Esophagus (tissue), 2 donors: ENCODE measurements at regions not wholly inside any gene's neighbourhood (a gene's known extent, or its start where the extent isn't known, plus 50 kb on each side); places are given as distances from the start of the nearest gene placed in this dataset.

Experiments used
- H3K27ac ChIP-seq, 2 donors: one replicate each; pipeline ENCODE4 v1.5.1; 2013; ENCODE audit warnings: low read depth in 2 of 2, mild to moderate bottlenecking in 2 of 2, inconsistent platforms in 1 of 2, low read length in 1 of 2, moderate library complexity in 1 of 2
- H3K27me3 ChIP-seq, 2 donors: one replicate each; pipeline ENCODE4 v1.6.1; 2013; ENCODE audit warnings: low read length in 2 of 2, control low read depth in 1 of 2, mild to moderate bottlenecking in 1 of 2; ENCODE audit not compliant: insufficient read depth in 2 of 2, control insufficient read depth in 1 of 2
- H3K36me3 ChIP-seq, 2 donors: one replicate each; pipeline ENCODE4 v1.6.1; 2013; ENCODE audit warnings: low read length in 1 of 2; ENCODE audit not compliant: control insufficient read depth in 2 of 2, insufficient read depth in 2 of 2
- H3K4me1 ChIP-seq, 2 donors: one replicate each; pipeline ENCODE4 v1.6.1; 2013; ENCODE audit warnings: low read length in 1 of 2; ENCODE audit not compliant: control insufficient read depth in 2 of 2, insufficient read depth in 2 of 2
- H3K4me3 ChIP-seq, 2 donors: one replicate each; pipeline ENCODE4 v1.5.1; 2013; ENCODE audit warnings: low read length in 2 of 2, mild to moderate bottlenecking in 2 of 2, low read depth in 1 of 2, moderate library complexity in 1 of 2
- H3K9me3 ChIP-seq, 2 donors: one replicate each; pipeline ENCODE4 v1.6.1; 2013; ENCODE audit warnings: mild to moderate bottlenecking in 2 of 2, low read depth in 1 of 2, low read length in 1 of 2, moderate library complexity in 1 of 2; ENCODE audit not compliant: control insufficient read depth in 2 of 2, insufficient read depth in 1 of 2
- whole genome bisulfite sequencing, 2 donors: extraction: QIAGEN DNeasy Blood & Tissue Kit; methylation state at CpG; one replicate each; pipeline ENCODE4 v1.1.7; 2013; 5-methylcytosine and 5-hydroxymethylcytosine counted together
- donor health status: healthy with polysubstance abuse.
- donor health status: Bipolar disorder and iron deficiency.

DNA sequence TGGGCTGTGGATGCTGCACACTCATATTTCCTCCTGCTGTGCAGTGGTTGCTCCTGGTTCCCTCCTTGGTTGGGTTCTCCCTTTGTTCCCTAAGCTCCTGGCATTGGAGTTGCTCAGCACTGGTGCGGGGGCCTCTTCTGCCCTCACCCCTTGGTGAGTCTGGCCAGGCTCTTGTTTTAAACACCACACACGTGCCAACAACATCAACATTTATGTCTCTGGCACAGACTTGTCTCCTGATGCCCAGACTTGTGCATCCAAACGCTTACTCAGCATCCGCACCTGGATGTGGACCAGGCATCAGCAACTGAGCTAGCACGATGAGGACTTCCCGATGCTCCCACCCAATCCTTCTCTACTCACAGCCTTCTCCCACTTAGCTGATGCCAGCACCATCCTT is 627.6 kb downstream of the NPHP4 start:
- no peaks in the 10 kb centered on the region for H3K36me3 ChIP-seq
- H3K4me1 ChIP-seq, result no peaks in the 10 kb centered on the region
- H3K27ac ChIP-seq, result no peak overlapping the region
- H3K27me3 ChIP-seq, result peaks cover 0 to 3% of the 10 kb centered on the region in 2 donors
- peaks cover 0 to 4% of the 10 kb centered on the region in 2 donors for H3K9me3 ChIP-seq
- WGBS, 2 donors, result 52 to 63% methylated on average over 6 of the region's 6 CpGs
- no peak overlapping the region for H3K4me3 ChIP-seq

- 81 to 83% methylated on average over 3 of the region's 3 CpGs for WGBS, 2 donors
- Histone ChIP-seq H3K9me3 (no peaks in the 10 kb centered on the region), H3K27ac (no peak overlapping the region)
Observed at GRCh38 chr1:5354681-5355080, 637.5 kb downstream of the NPHP4 start.

DNA sequence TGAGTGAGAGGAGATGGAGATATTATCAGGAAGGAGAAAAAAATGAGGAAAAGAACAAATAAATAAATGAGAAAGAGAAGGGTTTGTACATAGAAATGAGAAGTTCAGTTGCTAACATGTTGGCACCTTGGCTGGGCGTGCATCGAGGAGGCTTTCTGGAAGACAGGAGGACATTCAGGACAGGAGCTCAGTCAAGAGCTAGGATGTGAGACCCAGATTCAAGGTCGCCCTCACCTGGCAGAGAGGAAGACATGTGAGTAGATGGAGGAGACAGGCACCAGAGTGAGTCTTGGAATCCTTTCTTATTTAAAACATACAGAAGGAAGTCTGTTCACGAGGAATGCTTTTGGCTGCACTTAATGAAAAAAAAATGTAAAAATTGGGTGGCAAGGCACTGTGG is 640.9 kb downstream of the NPHP4 start:
- WGBS, 2 donors, result 71 to 81% methylated on average over 4 of the region's 4 CpGs
- no peak overlapping the region for H3K4me3 ChIP-seq
- H3K36me3 ChIP-seq, result no peaks in the 10 kb centered on the region
- H3K27ac ChIP-seq, result no peak overlapping the region
- no peaks in the 10 kb centered on the region for H3K4me1 ChIP-seq
- H3K9me3 ChIP-seq, result no peaks in the 10 kb centered on the region
- H3K27me3 ChIP-seq, result no peaks in the 10 kb centered on the region

More at GRCh38 chr1:5354681-5355080, 637.5 kb downstream of the NPHP4 start:
- Histone ChIP-seq H3K27me3 (peaks cover 0 to under 1% of the 10 kb centered on the region in 2 donors), H3K4me3 (no peak overlapping the region), H3K36me3 (no peaks in the 10 kb centered on the region), H3K4me1 (no peaks in the 10 kb centered on the region)

DNA sequence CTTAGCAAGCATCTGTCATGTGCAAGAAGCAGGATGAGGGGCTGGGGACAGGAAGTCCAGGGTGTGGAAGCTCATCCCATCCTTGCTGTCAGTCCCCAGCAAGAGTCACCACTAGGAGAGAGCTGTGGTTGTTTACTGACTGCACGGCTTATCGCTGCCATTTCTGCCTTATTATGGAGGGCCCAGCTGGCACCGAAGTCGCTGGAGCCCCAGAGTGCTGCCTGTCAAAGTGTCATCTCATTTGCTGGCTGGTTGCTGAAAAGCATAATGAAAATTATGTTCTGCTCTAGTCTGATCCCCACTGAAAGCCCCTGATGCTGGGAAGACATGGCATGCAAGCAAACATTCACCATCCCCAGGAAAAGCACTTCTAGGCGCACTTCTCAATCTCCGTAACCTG is 642.7 kb downstream of the NPHP4 start:
- Histone ChIP-seq H3K36me3 (no peaks in the 10 kb centered on the region), H3K4me3 (no peak overlapping the region), H3K9me3 (no peaks in the 10 kb centered on the region), H3K27me3 (no peaks in the 10 kb centered on the region), H3K27ac (no peak overlapping the region), H3K4me1 (no peaks in the 10 kb centered on the region)
- WGBS, 2 donors, result 84 to 87% methylated on average over 6 of the region's 6 CpGs

DNA sequence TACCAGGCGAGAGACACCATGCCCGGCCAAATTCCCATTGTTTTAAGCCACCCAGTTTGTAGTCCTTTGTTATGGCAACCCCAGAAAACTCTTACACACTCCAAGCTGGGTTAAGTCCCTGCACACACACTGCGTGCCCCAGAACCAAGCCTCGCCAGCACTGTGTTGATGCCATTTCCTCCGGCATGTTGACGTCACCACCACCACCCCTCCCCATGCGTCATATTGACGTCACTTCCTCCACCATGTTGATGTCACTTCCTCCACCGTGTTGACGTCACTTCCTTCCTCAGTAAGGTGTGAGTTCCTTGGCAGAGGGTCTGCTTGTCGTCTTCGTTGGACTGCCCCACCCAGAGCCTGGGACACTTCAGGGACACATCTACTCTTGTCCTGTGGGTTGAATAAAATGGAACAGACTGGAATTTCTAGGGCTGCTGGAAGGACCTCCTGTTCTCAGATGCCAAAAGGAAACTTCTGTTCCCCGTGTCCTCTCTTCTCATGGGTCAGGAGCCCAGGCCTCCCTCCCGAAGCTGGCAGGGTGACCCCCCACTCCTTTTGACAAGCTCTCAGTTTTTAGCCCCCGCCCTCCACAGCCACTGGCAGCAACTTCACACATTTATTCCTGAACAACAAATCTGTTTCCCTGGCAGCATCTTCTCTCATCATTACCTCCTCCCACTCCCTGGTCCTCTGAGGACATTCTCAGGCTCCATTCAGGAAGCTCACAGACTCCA is 643.3 kb downstream of the NPHP4 start:
- H3K27me3 ChIP-seq, result no peaks in the 10 kb centered on the region
- H3K36me3 ChIP-seq, result no peaks in the 10 kb centered on the region
- no peak overlapping the region for H3K27ac ChIP-seq
- no peaks in the 10 kb centered on the region for H3K4me1 ChIP-seq
- 83 to 85% methylated on average over 15 of the region's 15 CpGs for WGBS, 2 donors
- H3K9me3 ChIP-seq, result no peaks in the 10 kb centered on the region
- H3K4me3 ChIP-seq, result no peak overlapping the region

- Histone ChIP-seq H3K27ac (no peak overlapping the region), H3K36me3 (no peaks in the 10 kb centered on the region), H3K4me3 (no peak overlapping the region), H3K27me3 (no peaks in the 10 kb centered on the region), H3K4me1 (no peaks in the 10 kb centered on the region), H3K9me3 (no peaks in the 10 kb centered on the region)
- 66 to 79% methylated on average over 8 of the region's 8 CpGs for WGBS, 2 donors
Observed at GRCh38 chr1:5347726-5348125, 644.5 kb downstream of the NPHP4 start.

- H3K9me3 ChIP-seq, result peaks cover 0 to 2% of the 10 kb centered on the region in 2 donors
- no peaks in the 10 kb centered on the region for H3K4me1 ChIP-seq
- no peaks in the 10 kb centered on the region for H3K27me3 ChIP-seq
- 78 to 84% methylated on average over 8 of the region's 8 CpGs for WGBS, 2 donors
- no peaks in the 10 kb centered on the region for H3K36me3 ChIP-seq
- H3K27ac ChIP-seq, result no peak overlapping the region
- H3K4me3 ChIP-seq, result no peak overlapping the region
Observed at GRCh38 chr1:5345556-5345955, 646.7 kb downstream of the NPHP4 start.

GRCh38 chr1:5343256-5344020 is 648.8 kb downstream of the NPHP4 start:
- WGBS, 2 donors, result 58 to 72% methylated on average over 10 of the region's 10 CpGs
- Histone ChIP-seq H3K27ac (no peak overlapping the region), H3K36me3 (no peaks in the 10 kb centered on the region), H3K4me1 (no peaks in the 10 kb centered on the region), H3K4me3 (no peak overlapping the region), H3K9me3 (peaks cover 0 to 4% of the 10 kb centered on the region in 2 donors), H3K27me3 (no peaks in the 10 kb centered on the region)

DNA sequence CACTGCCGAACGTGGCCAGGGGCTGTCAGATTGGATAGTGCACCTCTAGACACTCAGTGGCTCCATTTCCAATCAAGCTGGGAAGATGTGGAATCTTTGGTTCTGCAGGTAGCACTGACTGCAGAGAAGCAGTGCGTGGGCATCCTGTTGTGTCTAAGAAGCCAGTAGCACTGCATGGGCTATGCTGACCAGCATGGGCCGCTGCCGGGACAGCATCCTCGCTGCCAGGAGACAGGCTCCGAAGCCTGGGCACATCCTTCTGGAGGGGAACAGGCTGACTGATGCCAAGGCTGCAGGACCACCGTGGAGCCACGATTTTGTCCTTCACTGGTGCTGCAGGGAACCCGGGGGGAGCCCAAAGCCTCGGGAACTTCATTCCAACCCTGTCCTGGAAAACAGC is 649.4 kb downstream of the NPHP4 start:
- H3K27ac ChIP-seq, result no peak overlapping the region
- H3K36me3 ChIP-seq, result no peaks in the 10 kb centered on the region
- no peaks in the 10 kb centered on the region for H3K4me1 ChIP-seq
- WGBS, 2 donors, result 72 to 81% methylated on average over 11 of the region's 11 CpGs
- no peak overlapping the region for H3K4me3 ChIP-seq
- H3K9me3 ChIP-seq, result peaks cover 0 to 4% of the 10 kb centered on the region in 2 donors
- H3K27me3 ChIP-seq, result no peaks in the 10 kb centered on the region
